GM23338 (cell line): ENCODE measurements at regions not wholly inside any gene's neighbourhood (a gene's known extent, or its start where the extent isn't known, plus 50 kb on each side); places are given as distances from the start of the nearest gene placed in this dataset.

Experiments
- ATAC-seq: fragments of 200-7000 bp; cut with Tn5 transposase; 3 replicates; pipeline ENCODE4 v1.9.1; 2020
- DNase-seq: peaks from one replicate; pipeline ENCODE4 v3.0.0-alpha.2; 2015; ENCODE audit warnings: low spot score
- H2AFZ ChIP-seq: fragments of 200-600 bp; sonication (generic); 2 replicates; pipeline ENCODE4 v1.8.0; 2016; ENCODE audit warnings: antibody characterized with exemption, mild to moderate bottlenecking, moderate library complexity
- H3F3A ChIP-seq: fragments of 200-600 bp; sonication (generic); replicated peaks from 2 replicates; pipeline ENCODE4 v1.8.0; 2017; ENCODE audit warnings: antibody characterized with exemption, mixed run types, low read depth
- H3K27ac ChIP-seq: fragments of 200-600 bp; sonication (generic); 2 replicates; pipeline ENCODE4 v1.6.1; 2016; ENCODE audit warnings: low read depth
- H3K27me3 ChIP-seq: fragments of 200-600 bp; sonication (generic); 2 replicates; pipeline ENCODE4 v1.8.0; 2016; ENCODE audit warnings: mild to moderate bottlenecking, mixed run types, moderate library complexity; ENCODE audit not compliant: insufficient read depth
- H3K36me3 ChIP-seq: fragments of 200-600 bp; sonication (generic); 2 replicates; pipeline ENCODE4 v1.8.0; 2016; ENCODE audit warnings: mild to moderate bottlenecking; ENCODE audit not compliant: insufficient read depth
- H3K4me1 ChIP-seq: fragments of 200-600 bp; sonication (generic); 2 replicates; pipeline ENCODE4 v1.8.0; 2016; ENCODE audit warnings: mild to moderate bottlenecking, moderate library complexity; ENCODE audit not compliant: insufficient read depth
- H3K4me2 ChIP-seq: fragments of 200-600 bp; sonication (generic); 2 replicates; pipeline ENCODE4 v1.7.1; 2017; ENCODE audit warnings: mixed run types
- H3K4me3 ChIP-seq: fragments of 200-600 bp; sonication (generic); 2 replicates; pipeline ENCODE4 v1.6.1; 2016; ENCODE audit warnings: mixed run types
- H3K79me2 ChIP-seq: fragments of 200-600 bp; sonication (generic); replicated peaks from 2 replicates; pipeline ENCODE4 v1.8.0; 2017; ENCODE audit warnings: mild to moderate bottlenecking; ENCODE audit not compliant: insufficient read depth
- H3K9me2 ChIP-seq: fragments of 200-600 bp; sonication (generic); 2 replicates; pipeline ENCODE4 v1.8.0; 2017; ENCODE audit not compliant: insufficient read depth
- H4K20me1 ChIP-seq: fragments of 200-600 bp; sonication (generic); replicated peaks from 2 replicates; pipeline ENCODE4 v1.8.0; 2017; ENCODE audit warnings: mild to moderate bottlenecking; ENCODE audit not compliant: insufficient read depth
- H3K27ac Mint-ChIP-seq: 2 replicates; pipeline ENCODE4 v1.8.0; 2020; ENCODE audit warnings: inconsistent platforms, mild to moderate bottlenecking, moderate library complexity, mixed read lengths
- H3K27me3 Mint-ChIP-seq: 3 replicates; pipeline ENCODE4 v1.8.0; 2022; ENCODE audit warnings: low read depth, mild to moderate bottlenecking, moderate library complexity, mixed read lengths, inconsistent platforms; ENCODE audit not compliant: insufficient read depth, poor library complexity
- H3K36me3 Mint-ChIP-seq: 3 replicates; pipeline ENCODE4 v1.8.0; 2021; ENCODE audit warnings: low read depth, mild to moderate bottlenecking, inconsistent platforms, moderate library complexity, mixed read lengths
- H3K4me1 Mint-ChIP-seq: 3 replicates; pipeline ENCODE4 v1.8.0; 2020; ENCODE audit warnings: mild to moderate bottlenecking, inconsistent platforms, mixed read lengths
- H3K4me3 Mint-ChIP-seq: 3 replicates; pipeline ENCODE4 v1.8.0; 2021; ENCODE audit warnings: moderate library complexity, mild to moderate bottlenecking, inconsistent platforms, mixed read lengths
- H3K9me3 Mint-ChIP-seq: 3 replicates; pipeline ENCODE4 v1.8.0; 2020; ENCODE audit warnings: moderate library complexity, mild to moderate bottlenecking, inconsistent platforms, mixed read lengths
- CREB1 ChIP-seq: fragments of 250-450 bp; sonication (Bioruptor Pico); IDR thresholded peaks from 2 replicates; pipeline ENCODE4 v1.5.0; 2020; ENCODE audit warnings: low read depth, mild to moderate bottlenecking, moderate library complexity
- EZH2 ChIP-seq: fragments of 200-600 bp; sonication (generic); IDR thresholded peaks from one replicate; pipeline ENCODE4 v1.8.0; 2017; ENCODE audit warnings: antibody characterized with exemption, mild to moderate bottlenecking, low read depth; ENCODE audit not compliant: unreplicated experiment
- JUNB ChIP-seq: IDR thresholded peaks from one replicate; pipeline ENCODE4 v1.6.1; 2016; ENCODE audit warnings: antibody characterized with exemption; ENCODE audit not compliant: unreplicated experiment
- POLR2AphosphoS5 ChIP-seq: IDR thresholded peaks from 2 replicates; pipeline ENCODE4 v1.6.1; 2016; ENCODE audit warnings: antibody characterized with exemption, low read depth
- ZNF114 ChIP-seq: fragments of 250-450 bp; sonication (Bioruptor Pico); IDR thresholded peaks from 2 replicates; pipeline ENCODE4 v1.5.0; 2020; ENCODE audit warnings: mild to moderate bottlenecking, moderate library complexity
- ZNF331 ChIP-seq: fragments of 250-450 bp; sonication (Bioruptor Pico); IDR thresholded peaks from 2 replicates; pipeline ENCODE4 v1.5.0; 2020; ENCODE audit warnings: low read depth, mild to moderate bottlenecking, moderate library complexity
- TF ChIP-seq, protein P1 (sequence below): IDR thresholded peaks from one replicate; pipeline ENCODE4 v1.6.1; 2018; ENCODE audit warnings: antibody characterized with exemption; ENCODE audit not compliant: unreplicated experiment
- TF ChIP-seq, protein P2 (sequence below): IDR thresholded peaks from 2 replicates; pipeline ENCODE4 v1.6.1; 2016; ENCODE audit warnings: antibody characterized with exemption
- TF ChIP-seq, protein P3 (sequence below): fragments of 250-450 bp; sonication (Bioruptor Pico); IDR thresholded peaks from 2 replicates; pipeline ENCODE4 v1.5.0; 2020; ENCODE audit warnings: mild to moderate bottlenecking, moderate library complexity
- TF ChIP-seq, protein P4 (sequence below), 2 experiments: fragments of 200-600 bp in 1 of 2; sonication (generic) in 1 of 2; conservative IDR thresholded peaks; 2 replicates each; pipeline versions ENCODE4 v1.5.1 to v1.6.1; 2016 to 2017; ENCODE audit warnings: antibody characterized with exemption in 2 of 2, low read depth in 2 of 2, mild to moderate bottlenecking in 2 of 2, moderate library complexity in 1 of 2

DNA sequence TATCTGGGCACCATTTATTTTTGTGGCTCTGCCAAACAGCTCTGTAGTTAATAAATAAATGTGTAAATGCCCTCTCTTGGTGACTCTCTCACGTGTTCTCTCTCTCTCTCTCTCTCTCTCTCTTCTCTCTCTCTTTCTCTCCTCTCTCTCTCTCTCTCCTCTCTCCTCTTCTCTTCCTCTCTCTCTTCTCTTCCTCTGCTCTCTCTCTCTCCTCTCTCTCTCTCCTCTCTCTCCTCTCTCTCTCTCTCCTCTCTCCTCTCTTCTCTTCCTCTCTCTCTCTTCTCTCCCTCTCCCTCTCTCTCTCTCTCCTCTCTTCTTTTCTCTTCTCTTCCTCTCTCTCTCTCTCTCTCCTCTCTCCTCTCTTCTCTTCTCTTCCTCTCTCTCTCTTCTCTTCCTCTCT lies 145.8 kb upstream of the TMEM72 start (continued):
- TF ChIP-seq, protein P1, sequence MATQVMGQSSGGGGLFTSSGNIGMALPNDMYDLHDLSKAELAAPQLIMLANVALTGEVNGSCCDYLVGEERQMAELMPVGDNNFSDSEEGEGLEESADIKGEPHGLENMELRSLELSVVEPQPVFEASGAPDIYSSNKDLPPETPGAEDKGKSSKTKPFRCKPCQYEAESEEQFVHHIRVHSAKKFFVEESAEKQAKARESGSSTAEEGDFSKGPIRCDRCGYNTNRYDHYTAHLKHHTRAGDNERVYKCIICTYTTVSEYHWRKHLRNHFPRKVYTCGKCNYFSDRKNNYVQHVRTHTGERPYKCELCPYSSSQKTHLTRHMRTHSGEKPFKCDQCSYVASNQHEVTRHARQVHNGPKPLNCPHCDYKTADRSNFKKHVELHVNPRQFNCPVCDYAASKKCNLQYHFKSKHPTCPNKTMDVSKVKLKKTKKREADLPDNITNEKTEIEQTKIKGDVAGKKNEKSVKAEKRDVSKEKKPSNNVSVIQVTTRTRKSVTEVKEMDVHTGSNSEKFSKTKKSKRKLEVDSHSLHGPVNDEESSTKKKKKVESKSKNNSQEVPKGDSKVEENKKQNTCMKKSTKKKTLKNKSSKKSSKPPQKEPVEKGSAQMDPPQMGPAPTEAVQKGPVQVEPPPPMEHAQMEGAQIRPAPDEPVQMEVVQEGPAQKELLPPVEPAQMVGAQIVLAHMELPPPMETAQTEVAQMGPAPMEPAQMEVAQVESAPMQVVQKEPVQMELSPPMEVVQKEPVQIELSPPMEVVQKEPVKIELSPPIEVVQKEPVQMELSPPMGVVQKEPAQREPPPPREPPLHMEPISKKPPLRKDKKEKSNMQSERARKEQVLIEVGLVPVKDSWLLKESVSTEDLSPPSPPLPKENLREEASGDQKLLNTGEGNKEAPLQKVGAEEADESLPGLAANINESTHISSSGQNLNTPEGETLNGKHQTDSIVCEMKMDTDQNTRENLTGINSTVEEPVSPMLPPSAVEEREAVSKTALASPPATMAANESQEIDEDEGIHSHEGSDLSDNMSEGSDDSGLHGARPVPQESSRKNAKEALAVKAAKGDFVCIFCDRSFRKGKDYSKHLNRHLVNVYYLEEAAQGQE, result no peak
- no peak for TF ChIP-seq ZNF114

DNA sequence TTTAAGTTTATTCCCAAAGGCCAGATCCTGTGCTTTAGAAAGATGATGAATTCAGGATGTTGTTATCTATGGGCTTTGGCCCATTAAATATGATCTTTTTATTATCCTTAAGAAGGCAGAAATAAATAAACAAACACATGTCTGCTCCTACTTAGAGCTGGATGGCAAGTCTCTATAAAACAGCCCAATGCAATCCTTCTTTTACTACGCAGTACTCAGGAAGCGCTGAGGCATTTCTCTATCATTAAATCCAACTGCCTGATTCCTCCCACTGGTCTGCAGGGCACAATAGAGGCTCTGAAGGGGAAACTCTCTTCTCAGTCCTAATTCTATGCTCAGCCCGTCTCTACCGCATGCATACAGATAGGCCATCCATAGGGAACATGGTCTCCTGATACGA lies 144.5 kb upstream of the TMEM72 start:
- Histone ChIP-seq H3K27ac (no peak overlapping the region), H3K4me2 (no peak overlapping the region), H3K27me3 (no peaks in the 10 kb centered on the region), H3K9me2 (no peaks in the 10 kb centered on the region), H4K20me1 (no peaks in the 10 kb centered on the region), H3K4me3 (no peak overlapping the region), H2AFZ (no peak overlapping the region), H3K79me2 (no peaks in the 10 kb centered on the region), H3K36me3 (no peaks in the 10 kb centered on the region), H3F3A (no peaks in the 10 kb centered on the region), H3K4me1 (no peaks in the 10 kb centered on the region)
- no peak overlapping the region for H3K27ac Mint-ChIP-seq
- no peak overlapping the region for H3K4me3 Mint-ChIP-seq
- DNase-seq (no peak), ATAC-seq (no peak)
- H3K9me3 Mint-ChIP-seq, result no peaks in the 10 kb centered on the region; the same call in 2 of the 3 replicates
- H3K27me3 Mint-ChIP-seq, result peaks cover 2% of the 10 kb centered on the region
- H3K4me1 Mint-ChIP-seq, result no peaks in the 10 kb centered on the region
- H3K36me3 Mint-ChIP-seq, result no peaks in the 10 kb centered on the region
- TF ChIP-seq ZNF114 (no peak), EZH2 (no peak), CREB1 (CRISPR knock-in tag) (no peak), POLR2AphosphoS5 (no peak), JUNB (no peak), ZNF331 (CRISPR knock-in tag) (no peak)
- TF ChIP-seq, protein P2, sequence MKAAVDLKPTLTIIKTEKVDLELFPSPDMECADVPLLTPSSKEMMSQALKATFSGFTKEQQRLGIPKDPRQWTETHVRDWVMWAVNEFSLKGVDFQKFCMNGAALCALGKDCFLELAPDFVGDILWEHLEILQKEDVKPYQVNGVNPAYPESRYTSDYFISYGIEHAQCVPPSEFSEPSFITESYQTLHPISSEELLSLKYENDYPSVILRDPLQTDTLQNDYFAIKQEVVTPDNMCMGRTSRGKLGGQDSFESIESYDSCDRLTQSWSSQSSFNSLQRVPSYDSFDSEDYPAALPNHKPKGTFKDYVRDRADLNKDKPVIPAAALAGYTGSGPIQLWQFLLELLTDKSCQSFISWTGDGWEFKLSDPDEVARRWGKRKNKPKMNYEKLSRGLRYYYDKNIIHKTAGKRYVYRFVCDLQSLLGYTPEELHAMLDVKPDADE, result no peak
- TF ChIP-seq, protein P3, sequence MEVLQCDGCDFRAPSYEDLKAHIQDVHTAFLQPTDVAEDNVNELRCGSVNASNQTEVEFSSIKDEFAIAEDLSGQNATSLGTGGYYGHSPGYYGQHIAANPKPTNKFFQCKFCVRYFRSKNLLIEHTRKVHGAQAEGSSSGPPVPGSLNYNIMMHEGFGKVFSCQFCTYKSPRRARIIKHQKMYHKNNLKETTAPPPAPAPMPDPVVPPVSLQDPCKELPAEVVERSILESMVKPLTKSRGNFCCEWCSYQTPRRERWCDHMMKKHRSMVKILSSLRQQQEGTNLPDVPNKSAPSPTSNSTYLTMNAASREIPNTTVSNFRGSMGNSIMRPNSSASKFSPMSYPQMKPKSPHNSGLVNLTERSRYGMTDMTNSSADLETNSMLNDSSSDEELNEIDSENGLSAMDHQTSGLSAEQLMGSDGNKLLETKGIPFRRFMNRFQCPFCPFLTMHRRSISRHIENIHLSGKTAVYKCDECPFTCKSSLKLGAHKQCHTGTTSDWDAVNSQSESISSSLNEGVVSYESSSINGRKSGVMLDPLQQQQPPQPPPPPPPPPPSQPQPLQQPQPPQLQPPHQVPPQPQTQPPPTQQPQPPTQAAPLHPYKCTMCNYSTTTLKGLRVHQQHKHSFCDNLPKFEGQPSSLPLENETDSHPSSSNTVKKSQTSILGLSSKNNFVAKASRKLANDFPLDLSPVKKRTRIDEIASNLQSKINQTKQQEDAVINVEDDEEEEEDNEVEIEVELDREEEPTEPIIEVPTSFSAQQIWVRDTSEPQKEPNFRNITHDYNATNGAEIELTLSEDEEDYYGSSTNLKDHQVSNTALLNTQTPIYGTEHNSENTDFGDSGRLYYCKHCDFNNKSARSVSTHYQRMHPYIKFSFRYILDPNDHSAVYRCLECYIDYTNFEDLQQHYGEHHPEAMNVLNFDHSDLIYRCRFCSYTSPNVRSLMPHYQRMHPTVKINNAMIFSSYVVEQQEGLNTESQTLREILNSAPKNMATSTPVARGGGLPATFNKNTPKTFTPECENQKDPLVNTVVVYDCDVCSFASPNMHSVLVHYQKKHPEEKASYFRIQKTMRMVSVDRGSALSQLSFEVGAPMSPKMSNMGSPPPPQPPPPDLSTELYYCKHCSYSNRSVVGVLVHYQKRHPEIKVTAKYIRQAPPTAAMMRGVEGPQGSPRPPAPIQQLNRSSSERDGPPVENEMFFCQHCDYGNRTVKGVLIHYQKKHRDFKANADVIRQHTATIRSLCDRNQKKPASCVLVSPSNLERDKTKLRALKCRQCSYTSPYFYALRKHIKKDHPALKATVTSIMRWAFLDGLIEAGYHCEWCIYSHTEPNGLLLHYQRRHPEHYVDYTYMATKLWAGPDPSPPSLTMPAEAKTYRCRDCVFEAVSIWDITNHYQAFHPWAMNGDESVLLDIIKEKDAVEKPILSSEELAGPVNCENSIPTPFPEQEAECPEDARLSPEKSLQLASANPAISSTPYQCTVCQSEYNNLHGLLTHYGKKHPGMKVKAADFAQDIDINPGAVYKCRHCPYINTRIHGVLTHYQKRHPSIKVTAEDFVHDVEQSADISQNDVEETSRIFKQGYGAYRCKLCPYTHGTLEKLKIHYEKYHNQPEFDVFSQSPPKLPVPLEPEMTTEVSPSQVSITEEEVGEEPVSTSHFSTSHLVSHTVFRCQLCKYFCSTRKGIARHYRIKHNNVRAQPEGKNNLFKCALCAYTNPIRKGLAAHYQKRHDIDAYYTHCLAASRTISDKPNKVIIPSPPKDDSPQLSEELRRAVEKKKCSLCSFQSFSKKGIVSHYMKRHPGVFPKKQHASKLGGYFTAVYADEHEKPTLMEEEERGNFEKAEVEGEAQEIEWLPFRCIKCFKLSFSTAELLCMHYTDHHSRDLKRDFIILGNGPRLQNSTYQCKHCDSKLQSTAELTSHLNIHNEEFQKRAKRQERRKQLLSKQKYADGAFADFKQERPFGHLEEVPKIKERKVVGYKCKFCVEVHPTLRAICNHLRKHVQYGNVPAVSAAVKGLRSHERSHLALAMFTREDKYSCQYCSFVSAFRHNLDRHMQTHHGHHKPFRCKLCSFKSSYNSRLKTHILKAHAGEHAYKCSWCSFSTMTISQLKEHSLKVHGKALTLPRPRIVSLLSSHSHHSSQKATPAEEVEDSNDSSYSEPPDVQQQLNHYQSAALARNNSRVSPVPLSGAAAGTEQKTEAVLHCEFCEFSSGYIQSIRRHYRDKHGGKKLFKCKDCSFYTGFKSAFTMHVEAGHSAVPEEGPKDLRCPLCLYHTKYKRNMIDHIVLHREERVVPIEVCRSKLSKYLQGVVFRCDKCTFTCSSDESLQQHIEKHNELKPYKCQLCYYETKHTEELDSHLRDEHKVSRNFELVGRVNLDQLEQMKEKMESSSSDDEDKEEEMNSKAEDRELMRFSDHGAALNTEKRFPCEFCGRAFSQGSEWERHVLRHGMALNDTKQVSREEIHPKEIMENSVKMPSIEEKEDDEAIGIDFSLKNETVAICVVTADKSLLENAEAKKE (CRISPR knock-in tag), result no peak
- TF ChIP-seq, protein P4, sequence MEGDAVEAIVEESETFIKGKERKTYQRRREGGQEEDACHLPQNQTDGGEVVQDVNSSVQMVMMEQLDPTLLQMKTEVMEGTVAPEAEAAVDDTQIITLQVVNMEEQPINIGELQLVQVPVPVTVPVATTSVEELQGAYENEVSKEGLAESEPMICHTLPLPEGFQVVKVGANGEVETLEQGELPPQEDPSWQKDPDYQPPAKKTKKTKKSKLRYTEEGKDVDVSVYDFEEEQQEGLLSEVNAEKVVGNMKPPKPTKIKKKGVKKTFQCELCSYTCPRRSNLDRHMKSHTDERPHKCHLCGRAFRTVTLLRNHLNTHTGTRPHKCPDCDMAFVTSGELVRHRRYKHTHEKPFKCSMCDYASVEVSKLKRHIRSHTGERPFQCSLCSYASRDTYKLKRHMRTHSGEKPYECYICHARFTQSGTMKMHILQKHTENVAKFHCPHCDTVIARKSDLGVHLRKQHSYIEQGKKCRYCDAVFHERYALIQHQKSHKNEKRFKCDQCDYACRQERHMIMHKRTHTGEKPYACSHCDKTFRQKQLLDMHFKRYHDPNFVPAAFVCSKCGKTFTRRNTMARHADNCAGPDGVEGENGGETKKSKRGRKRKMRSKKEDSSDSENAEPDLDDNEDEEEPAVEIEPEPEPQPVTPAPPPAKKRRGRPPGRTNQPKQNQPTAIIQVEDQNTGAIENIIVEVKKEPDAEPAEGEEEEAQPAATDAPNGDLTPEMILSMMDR (conservative IDR thresholded peaks at IDR 0.05; ENCODE audit: low read depth in 2 of 2), result no peak
